Pulmonary artery endothelial cell (primary cell): ENCODE measurements at regions not wholly inside any gene's neighbourhood (a gene's known extent, or its start where the extent isn't known, plus 50 kb on each side); places are given as distances from the start of the nearest gene placed in this dataset.

Source experiments
- DNase-seq: peaks from one replicate; pipeline ENCODE4 v3.0.0-alpha.2; 2011; ENCODE audit warnings: low read depth, low spot score

- DNase-seq: no peak
Observed at GRCh38 chr11:121696931-121697670, 244.3 kb upstream of the SORL1-AS1 start.

- no peak for DNase-seq
Observed at GRCh38 chr11:121696177-121696871, 243.6 kb upstream of the SORL1-AS1 start.

GRCh38 chr11:121692236-121692635, 239.5 kb upstream of the SORL1-AS1 start:
- DNase-seq: no peak

- DNase-seq: no peak
Observed at GRCh38 chr11:121688860-121689614, 236.3 kb upstream of the SORL1-AS1 start.

GRCh38 chr11:121688055-121688491, 235.3 kb upstream of the SORL1-AS1 start:
- no peak for DNase-seq

- DNase-seq: no peak
Observed at GRCh38 chr11:121683791-121684190, 231.0 kb upstream of the SORL1-AS1 start.
